Fibroblast of villous mesenchyme (primary cell): ENCODE measurements at regions not wholly inside any gene's neighbourhood (a gene's known extent, or its start where the extent isn't known, plus 50 kb on each side); places are given as distances from the start of the nearest gene placed in this dataset.

ENCODE experiments used
- DNase-seq: peaks from one replicate; pipeline ENCODE4 v3.0.0-alpha.2; 2010; ENCODE audit warnings: low read depth
- H3K4me3 ChIP-seq: 2 replicates; pipeline ENCODE4 v1.5.1; 2011; ENCODE audit warnings: low read depth, mild to moderate bottlenecking, low read length
- CTCF ChIP-seq: IDR thresholded peaks from 2 replicates; pipeline ENCODE4 v1.5.1; 2012; ENCODE audit warnings: low read depth, mild to moderate bottlenecking, low read length; ENCODE audit not compliant: insufficient read depth

GRCh38 chr6:93676581-93676980, 257.2 kb upstream of the EPHA7 start:
- no peak for TF ChIP-seq CTCF
- DNase-seq, result no peak
- no peak overlapping the region for H3K4me3 ChIP-seq

GRCh38 chr6:93675856-93676417, 256.6 kb upstream of the EPHA7 start:
- no peak for DNase-seq
- H3K4me3 ChIP-seq, result no peak overlapping the region
- TF ChIP-seq CTCF, result no peak

- no peak overlapping the region for H3K4me3 ChIP-seq
- DNase-seq, result no peak
- TF ChIP-seq CTCF, result no peak
These were observed 243.8 kb upstream of the EPHA7 start for GRCh38 chr6:93663111-93663510.

- TF ChIP-seq CTCF, result no peak
- no peak overlapping the region for H3K4me3 ChIP-seq
- DNase-seq, result no peak
These were observed 235.2 kb upstream of the EPHA7 start for GRCh38 chr6:93654548-93654947.

- DNase-seq, result peak; percentile 3
- no peak overlapping the region for H3K4me3 ChIP-seq
- no peak for TF ChIP-seq CTCF
These were observed 225.3 kb upstream of the EPHA7 start for GRCh38 chr6:93644611-93645010.

GRCh38 chr6:93639126-93639525, 219.8 kb upstream of the EPHA7 start:
- DNase-seq, result no peak
- TF ChIP-seq CTCF, result no peak
- H3K4me3 ChIP-seq, result no peak overlapping the region

- DNase-seq, result peak; percentile 5
- H3K4me3 ChIP-seq, result peak overlapping the region; percentile 60
These were observed 217.8 kb upstream of the EPHA7 start for GRCh38 chr6:93636987-93637664.
